GM10266 (cell line): ENCODE measurements at regions not wholly inside any gene's neighbourhood (a gene's known extent, or its start where the extent isn't known, plus 50 kb on each side); places are given as distances from the start of the nearest gene placed in this dataset.
"Not testable (repeated sequence)": the region's sequence is repeated elsewhere in the genome, so short reads cannot be mapped to it uniquely, and the experiment has no call there.

ENCODE experiments used
- DNase-seq: peaks from one replicate; pipeline ENCODE4 v3.0.0; 2012; ENCODE audit errors: extremely low spot score
- TF ChIP-seq, protein P1 (sequence below): IDR thresholded peaks from 2 replicates; pipeline ENCODE4 v1.5.1; 2012; ENCODE audit warnings: mild to moderate bottlenecking, low read depth; ENCODE audit not compliant: control insufficient read depth, insufficient read depth; ENCODE audit errors: missing control alignments

DNA sequence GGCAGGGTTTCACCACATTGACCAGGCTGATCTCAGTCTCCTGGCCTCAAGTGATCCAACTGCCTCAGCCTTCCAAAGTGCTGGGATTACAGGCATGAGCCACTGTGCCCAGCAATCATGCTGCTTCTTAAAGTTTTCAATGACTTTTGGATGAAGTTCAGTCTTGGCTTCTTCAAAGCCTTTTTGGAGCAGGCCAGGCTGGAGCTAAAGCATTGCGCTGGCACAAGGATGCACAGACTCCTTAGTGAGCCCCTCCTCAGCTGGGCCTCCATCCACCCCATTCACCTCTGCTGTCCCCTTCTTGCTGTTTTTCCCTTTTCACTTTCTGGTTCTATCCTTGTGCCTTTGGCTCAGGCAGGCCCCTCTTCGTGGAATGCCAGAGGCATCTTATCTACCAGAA lies 638.6 kb downstream of the TYW1 start:
- TF ChIP-seq, protein P1, sequence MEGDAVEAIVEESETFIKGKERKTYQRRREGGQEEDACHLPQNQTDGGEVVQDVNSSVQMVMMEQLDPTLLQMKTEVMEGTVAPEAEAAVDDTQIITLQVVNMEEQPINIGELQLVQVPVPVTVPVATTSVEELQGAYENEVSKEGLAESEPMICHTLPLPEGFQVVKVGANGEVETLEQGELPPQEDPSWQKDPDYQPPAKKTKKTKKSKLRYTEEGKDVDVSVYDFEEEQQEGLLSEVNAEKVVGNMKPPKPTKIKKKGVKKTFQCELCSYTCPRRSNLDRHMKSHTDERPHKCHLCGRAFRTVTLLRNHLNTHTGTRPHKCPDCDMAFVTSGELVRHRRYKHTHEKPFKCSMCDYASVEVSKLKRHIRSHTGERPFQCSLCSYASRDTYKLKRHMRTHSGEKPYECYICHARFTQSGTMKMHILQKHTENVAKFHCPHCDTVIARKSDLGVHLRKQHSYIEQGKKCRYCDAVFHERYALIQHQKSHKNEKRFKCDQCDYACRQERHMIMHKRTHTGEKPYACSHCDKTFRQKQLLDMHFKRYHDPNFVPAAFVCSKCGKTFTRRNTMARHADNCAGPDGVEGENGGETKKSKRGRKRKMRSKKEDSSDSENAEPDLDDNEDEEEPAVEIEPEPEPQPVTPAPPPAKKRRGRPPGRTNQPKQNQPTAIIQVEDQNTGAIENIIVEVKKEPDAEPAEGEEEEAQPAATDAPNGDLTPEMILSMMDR: no peak

GRCh38 chr7:67636348-67637022 lies 639.9 kb downstream of the TYW1 start:
- DNase-seq: no peak
- TF ChIP-seq, protein P1: no peak

More for the DNA sequence above, 638.6 kb downstream of the TYW1 start:
- DNase-seq: no peak

DNA sequence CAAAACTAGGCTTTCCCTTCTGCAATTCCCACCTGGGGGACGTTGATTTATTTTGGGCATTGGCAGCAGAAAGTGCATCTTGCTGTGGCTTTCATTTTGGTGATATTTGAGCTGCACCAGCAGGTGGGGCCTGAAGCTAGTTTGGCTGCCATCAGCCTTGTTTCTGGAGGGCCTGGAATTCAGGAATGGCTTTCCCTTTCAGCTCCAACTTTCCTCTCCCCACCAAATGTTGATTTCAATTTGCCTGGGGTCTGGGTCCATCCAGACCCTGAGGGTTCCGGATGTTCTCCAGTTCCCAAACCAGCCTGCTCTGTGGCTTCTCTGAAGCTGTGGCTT lies 640.4 kb downstream of the TYW1 start:
- TF ChIP-seq, protein P1: no peak
- DNase-seq: no peak

DNA sequence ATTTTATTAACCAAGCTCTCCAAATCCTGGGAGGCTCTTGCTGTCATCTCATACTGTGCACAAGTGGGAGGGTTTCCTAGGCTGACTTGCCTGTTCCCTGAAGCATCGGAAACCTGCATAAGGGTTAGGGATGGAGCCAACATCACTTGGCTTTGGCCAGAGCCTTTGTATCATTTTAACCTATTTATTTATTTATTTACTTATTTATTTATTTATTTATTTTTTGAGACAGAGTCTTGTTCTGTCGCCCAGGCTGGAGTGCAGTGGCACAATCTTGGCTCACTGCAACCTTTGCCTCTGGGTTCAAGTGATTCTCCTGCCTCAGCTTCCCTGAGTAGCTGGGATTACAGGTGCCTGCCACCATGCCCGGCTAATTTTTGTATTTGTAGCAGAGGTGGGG lies 645.9 kb downstream of the TYW1 start:
- not testable (repeated sequence) for DNase-seq

DNA sequence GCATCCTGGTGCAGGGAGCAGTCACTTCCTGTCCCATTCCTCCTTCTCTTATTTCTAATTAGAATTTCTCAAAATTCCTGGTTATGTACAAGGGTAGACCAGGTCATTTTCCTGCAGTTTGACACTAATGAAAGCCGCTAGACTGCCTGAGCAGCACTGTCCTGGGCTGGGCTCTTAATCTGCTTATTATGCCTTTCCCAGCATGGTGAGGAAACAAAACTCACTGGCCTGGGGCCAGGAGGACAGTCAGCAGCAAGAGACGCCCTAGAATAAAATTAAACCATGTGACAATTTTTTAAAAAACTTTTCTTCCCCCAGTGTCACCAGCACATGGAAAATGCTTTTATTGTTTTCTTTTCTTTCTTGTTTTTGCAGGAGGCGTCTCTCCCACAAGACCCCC lies 647.5 kb downstream of the TYW1 start:
- TF ChIP-seq, protein P1: no peak
- DNase-seq: no peak

DNA sequence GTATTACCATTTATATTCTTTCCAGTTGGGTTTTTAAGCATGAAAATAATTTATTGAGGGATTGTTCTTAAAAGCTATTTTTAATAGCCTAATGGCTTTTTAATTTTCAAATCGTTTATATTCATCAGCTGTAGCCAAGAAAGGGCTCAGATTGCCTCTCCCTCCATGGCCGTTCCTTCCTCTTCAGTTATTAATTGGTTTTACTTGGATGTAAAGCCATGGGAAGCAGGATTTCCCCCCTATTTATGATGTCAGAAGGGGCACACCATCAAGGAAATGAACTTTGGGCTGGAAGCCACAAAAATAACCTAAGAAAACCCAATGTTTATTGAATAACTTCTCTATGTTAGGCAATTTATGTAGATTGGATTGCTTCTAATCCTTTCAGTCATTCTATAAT lies 656.3 kb downstream of the TYW1 start:
- no peak for DNase-seq
- TF ChIP-seq, protein P1: no peak

DNA sequence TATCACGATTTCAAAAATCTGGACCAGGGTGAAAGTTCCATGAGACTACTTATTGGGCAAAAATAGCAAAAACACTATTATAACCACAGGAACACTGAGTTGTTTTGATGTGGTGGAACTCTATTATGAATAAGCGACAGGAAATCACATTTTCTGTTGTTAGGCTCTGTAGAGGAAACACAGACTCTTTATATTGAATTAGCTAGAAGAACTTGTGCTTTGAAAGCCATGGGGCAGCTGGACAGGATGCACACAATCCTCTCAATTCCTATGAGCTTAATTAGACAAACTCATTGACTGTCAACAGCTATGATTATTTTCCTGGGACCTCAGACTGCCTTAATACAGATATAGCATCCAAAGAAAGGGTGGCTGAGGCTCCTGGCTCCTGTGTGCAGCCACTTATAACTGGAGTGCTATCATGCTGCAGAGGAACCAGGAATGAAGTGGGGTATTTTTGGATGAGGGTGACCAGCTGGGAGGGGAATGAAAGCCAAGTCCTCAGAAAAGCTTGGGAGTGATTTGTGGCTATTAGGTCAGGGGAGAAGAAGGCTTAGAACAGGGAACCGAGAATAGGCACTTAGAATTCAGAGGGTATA lies 657.3 kb downstream of the TYW1 start:
- TF ChIP-seq, protein P1: no peak
- DNase-seq: no peak

GRCh38 chr7:67654642-67655041 lies 658.0 kb downstream of the TYW1 start:
- TF ChIP-seq, protein P1: no peak
- no peak for DNase-seq
